GM23338 (cell line): ENCODE measurements at regions not wholly inside any gene's neighbourhood (a gene's known extent, or its start where the extent isn't known, plus 50 kb on each side); places are given as distances from the start of the nearest gene placed in this dataset.

Experiments used
- TF ChIP-seq, protein P1 (sequence below): IDR thresholded peaks from 2 replicates; pipeline ENCODE4 v1.6.1; 2016; ENCODE audit warnings: antibody characterized with exemption
- TF ChIP-seq, protein P2 (sequence below): IDR thresholded peaks from one replicate; pipeline ENCODE4 v1.6.1; 2018; ENCODE audit warnings: antibody characterized with exemption; ENCODE audit not compliant: unreplicated experiment
- TF ChIP-seq, protein P3 (sequence below), 2 experiments: fragments of 200-600 bp in 1 of 2; sonication (generic) in 1 of 2; conservative IDR thresholded peaks; 2 replicates each; pipeline versions ENCODE4 v1.5.1 to v1.6.1; 2016 to 2017; ENCODE audit warnings: antibody characterized with exemption in 2 of 2, low read depth in 2 of 2, mild to moderate bottlenecking in 2 of 2, moderate library complexity in 1 of 2

DNA sequence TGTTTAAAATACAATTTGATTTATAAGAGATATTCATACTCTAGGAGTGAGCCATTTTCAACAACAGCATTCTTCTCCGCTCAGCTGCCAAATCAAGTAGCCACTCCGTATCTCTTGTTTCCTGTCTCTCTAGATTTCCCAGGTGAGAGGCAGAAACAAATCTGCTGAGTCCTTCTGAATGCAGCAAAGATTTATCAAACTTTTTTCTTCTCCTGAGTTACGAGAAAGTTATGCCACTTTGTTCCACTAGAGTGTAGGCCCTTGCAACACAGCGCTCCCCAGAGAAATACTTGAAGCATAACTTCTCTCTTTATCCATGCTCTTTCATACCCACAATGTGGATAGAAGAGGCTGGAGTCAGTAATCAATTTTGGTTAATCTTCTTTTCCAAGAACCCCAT lies 1960.8 kb downstream of the OLFM4 start:
- TF ChIP-seq, protein P1, sequence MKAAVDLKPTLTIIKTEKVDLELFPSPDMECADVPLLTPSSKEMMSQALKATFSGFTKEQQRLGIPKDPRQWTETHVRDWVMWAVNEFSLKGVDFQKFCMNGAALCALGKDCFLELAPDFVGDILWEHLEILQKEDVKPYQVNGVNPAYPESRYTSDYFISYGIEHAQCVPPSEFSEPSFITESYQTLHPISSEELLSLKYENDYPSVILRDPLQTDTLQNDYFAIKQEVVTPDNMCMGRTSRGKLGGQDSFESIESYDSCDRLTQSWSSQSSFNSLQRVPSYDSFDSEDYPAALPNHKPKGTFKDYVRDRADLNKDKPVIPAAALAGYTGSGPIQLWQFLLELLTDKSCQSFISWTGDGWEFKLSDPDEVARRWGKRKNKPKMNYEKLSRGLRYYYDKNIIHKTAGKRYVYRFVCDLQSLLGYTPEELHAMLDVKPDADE, result no peak
- TF ChIP-seq, protein P2, sequence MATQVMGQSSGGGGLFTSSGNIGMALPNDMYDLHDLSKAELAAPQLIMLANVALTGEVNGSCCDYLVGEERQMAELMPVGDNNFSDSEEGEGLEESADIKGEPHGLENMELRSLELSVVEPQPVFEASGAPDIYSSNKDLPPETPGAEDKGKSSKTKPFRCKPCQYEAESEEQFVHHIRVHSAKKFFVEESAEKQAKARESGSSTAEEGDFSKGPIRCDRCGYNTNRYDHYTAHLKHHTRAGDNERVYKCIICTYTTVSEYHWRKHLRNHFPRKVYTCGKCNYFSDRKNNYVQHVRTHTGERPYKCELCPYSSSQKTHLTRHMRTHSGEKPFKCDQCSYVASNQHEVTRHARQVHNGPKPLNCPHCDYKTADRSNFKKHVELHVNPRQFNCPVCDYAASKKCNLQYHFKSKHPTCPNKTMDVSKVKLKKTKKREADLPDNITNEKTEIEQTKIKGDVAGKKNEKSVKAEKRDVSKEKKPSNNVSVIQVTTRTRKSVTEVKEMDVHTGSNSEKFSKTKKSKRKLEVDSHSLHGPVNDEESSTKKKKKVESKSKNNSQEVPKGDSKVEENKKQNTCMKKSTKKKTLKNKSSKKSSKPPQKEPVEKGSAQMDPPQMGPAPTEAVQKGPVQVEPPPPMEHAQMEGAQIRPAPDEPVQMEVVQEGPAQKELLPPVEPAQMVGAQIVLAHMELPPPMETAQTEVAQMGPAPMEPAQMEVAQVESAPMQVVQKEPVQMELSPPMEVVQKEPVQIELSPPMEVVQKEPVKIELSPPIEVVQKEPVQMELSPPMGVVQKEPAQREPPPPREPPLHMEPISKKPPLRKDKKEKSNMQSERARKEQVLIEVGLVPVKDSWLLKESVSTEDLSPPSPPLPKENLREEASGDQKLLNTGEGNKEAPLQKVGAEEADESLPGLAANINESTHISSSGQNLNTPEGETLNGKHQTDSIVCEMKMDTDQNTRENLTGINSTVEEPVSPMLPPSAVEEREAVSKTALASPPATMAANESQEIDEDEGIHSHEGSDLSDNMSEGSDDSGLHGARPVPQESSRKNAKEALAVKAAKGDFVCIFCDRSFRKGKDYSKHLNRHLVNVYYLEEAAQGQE, result no peak
- TF ChIP-seq, protein P3, sequence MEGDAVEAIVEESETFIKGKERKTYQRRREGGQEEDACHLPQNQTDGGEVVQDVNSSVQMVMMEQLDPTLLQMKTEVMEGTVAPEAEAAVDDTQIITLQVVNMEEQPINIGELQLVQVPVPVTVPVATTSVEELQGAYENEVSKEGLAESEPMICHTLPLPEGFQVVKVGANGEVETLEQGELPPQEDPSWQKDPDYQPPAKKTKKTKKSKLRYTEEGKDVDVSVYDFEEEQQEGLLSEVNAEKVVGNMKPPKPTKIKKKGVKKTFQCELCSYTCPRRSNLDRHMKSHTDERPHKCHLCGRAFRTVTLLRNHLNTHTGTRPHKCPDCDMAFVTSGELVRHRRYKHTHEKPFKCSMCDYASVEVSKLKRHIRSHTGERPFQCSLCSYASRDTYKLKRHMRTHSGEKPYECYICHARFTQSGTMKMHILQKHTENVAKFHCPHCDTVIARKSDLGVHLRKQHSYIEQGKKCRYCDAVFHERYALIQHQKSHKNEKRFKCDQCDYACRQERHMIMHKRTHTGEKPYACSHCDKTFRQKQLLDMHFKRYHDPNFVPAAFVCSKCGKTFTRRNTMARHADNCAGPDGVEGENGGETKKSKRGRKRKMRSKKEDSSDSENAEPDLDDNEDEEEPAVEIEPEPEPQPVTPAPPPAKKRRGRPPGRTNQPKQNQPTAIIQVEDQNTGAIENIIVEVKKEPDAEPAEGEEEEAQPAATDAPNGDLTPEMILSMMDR (conservative IDR thresholded peaks at IDR 0.05; ENCODE audit: low read depth in 2 of 2), result peak; percentile 58 to 59
